ENCODE measurements at regions not wholly inside any gene's neighbourhood (a gene's known extent, or its start where the extent isn't known, plus 50 kb on each side); places are given as distances from the start of the nearest gene placed in this dataset.

DNA sequence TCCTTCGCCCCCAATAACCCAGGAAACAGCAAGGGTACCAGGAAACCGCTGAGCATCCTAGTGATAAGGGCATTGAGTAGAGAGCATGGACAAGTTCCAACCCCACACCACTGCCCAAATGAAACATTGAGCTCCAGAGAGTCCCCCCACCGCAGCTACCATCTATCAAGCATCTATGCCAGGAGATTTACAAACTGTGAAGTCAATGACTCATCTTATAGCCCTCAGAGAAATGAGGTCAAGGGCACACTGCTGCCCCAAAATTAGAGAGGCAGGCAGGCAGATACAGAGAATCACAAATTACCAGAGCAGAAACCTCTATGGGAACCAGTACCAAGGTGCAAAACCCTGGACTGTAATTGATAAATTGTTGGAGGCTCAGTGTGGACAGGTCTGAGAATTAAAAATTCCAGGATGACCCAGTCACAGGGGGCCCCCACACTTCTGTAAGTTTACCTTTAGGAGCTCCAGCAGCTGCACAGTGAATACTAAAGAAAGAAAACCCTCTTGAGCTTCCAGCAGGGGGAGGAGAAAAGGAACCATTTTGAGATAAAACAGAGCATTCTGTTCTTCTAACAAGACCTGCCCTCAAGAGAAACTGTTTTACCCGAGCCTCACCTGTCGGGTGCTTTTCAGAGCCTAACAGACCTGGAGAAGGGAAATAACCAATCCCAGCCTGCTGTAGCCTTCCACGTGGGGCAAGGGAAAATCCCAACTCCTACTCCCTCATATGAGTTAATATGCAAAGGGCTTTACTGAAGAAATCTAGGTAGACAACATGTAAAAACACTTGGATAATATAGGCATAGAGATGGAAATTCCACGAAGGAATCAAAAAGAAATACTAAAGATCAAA lies 118.0 kb upstream of the ARID1B start:
- no peak overlapping the region for H3K9ac ChIP-seq (ENCODE audit: low read length)
- H3K9me3 ChIP-seq (ENCODE audit: control insufficient read depth, low read depth, low read length), result no peaks in the 10 kb centered on the region
- no peaks in the 10 kb centered on the region for H3K36me3 ChIP-seq (ENCODE audit: control insufficient read depth, low read depth, low read length)
- H3K4me1 ChIP-seq (ENCODE audit: control insufficient read depth, low read depth, low read length), result peaks cover 33% of the 10 kb centered on the region
- H3K27ac ChIP-seq (ENCODE audit: low read length), result no peak overlapping the region
- no peak overlapping the region for H3K4me3 ChIP-seq (ENCODE audit: low read length)
- H3K27me3 ChIP-seq (ENCODE audit: control insufficient read depth, insufficient read depth, low read length), result no peaks in the 10 kb centered on the region

DNA sequence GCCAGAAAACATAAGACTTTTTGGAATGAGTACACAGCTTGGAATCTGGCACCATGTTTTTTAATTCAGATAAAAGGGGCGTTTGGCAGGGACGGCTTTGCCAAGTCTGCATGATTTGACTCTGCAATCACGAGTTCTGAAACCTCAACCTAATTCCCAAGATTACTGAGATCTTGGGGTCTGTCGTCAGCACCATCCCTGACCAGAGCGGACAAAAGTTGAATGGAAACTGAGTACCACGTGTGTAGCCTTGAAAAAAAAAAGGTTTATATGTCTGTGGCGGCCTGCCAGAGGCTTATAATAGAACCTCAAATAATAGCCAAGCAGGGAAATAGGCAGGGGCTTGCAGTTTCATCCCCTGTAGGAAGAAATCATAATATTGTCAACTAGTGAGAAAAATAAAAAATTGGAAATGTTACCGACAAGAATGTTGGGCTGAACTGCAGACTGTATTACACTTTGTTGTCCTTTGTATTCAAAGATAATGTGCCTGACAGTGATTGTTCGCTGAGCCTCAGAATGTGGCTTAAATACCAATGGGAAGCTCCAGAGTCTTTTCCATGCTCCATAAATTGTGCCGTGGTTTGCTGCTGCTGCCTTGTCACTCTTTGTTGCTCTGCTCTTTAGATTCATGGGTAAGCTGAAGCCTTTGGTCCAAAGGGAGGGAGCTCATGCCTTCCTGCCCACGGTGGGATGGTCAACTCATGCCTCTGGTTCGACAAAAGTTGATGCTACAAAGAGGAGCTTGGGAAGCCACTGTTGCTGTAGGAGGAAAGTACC lies 118.8 kb upstream of the ARID1B start:
- Histone ChIP-seq H3K9me3 (ENCODE audit: control insufficient read depth, low read depth, low read length) (no peaks in the 10 kb centered on the region), H3K4me1 (ENCODE audit: control insufficient read depth, low read depth, low read length) (peaks cover 35% of the 10 kb centered on the region), H3K9ac (ENCODE audit: low read length) (no peak overlapping the region), H3K36me3 (ENCODE audit: control insufficient read depth, low read depth, low read length) (no peaks in the 10 kb centered on the region), H3K4me3 (ENCODE audit: low read length) (no peak overlapping the region), H3K27me3 (ENCODE audit: control insufficient read depth, insufficient read depth, low read length) (no peaks in the 10 kb centered on the region), H3K27ac (ENCODE audit: low read length) (no peak overlapping the region)

DNA sequence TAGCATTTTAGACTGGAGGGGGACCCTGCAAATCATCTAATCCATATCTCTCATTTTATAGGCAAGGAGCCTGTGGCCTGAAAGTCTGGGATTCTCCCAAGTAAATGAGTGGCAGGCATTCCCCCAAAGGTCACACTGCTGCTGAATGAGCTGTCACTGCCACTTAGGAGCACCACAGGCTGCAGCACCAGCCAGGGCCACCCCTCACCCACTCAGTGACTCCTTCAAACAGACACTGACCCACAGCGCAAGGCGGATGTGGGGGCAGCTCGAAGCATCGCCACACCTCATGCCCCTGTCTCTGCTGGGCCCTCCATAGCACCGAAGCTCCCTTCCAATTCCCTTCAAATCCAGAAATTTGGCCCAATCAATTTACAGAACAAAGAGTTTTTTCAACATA lies 119.9 kb upstream of the ARID1B start:
- peaks cover 35% of the 10 kb centered on the region for H3K4me1 ChIP-seq (ENCODE audit: control insufficient read depth, low read depth, low read length)
- H3K4me3 ChIP-seq (ENCODE audit: low read length), result no peak overlapping the region
- H3K9ac ChIP-seq (ENCODE audit: low read length), result no peak overlapping the region
- H3K9me3 ChIP-seq (ENCODE audit: control insufficient read depth, low read depth, low read length), result no peaks in the 10 kb centered on the region
- H3K36me3 ChIP-seq (ENCODE audit: control insufficient read depth, low read depth, low read length), result no peaks in the 10 kb centered on the region
- no peak overlapping the region for H3K27ac ChIP-seq (ENCODE audit: low read length)
- H3K27me3 ChIP-seq (ENCODE audit: control insufficient read depth, insufficient read depth, low read length), result no peaks in the 10 kb centered on the region

DNA sequence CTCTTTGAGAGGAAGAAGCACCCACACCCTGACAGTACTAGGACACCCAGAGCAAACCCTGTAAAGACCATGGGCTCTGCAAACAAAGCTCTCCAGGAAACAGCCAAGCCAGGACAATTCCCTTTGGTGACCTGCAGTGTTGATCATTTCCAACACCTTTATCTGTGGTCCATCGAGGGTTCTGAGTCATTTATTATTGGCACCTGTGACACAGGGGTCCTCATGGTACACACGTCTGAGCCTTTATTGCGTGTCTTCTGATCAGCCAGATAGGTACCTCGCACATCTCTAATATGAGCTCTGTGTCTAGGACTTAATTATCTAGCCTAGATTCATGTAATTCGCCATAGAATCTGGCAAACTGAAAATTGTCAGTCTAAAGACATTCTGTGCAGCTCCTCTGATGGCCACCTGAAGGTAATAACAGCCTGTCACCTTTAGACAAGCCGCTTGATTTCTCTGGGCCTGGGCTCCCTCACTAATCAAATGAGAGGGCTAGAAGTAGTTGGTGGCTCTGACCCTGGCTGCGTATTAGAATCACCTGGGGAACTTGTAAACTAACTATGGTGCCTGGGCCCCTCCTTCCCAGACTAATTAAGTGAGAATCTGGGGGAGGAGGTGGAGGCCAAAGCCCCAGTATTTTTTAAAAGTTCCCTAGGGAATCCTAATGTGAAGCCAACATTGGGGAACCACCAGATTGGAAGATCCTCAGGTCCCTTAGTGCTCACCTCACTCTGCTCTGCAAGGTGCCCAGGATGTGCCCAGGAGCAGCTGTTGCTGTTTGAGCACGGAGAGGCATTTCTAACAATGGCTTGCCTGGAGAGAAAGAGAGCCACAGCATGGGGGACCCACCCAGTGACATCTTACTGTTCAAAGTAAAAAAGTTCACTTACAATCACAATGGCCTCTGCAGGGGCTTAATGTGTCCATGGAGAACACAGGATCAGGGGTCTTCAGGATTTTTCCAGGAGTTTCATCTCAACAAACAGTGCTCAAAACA lies 122.0 kb upstream of the ARID1B start:
- no peak overlapping the region for H3K4me3 ChIP-seq (ENCODE audit: low read length)
- no peaks in the 10 kb centered on the region for H3K27me3 ChIP-seq (ENCODE audit: control insufficient read depth, insufficient read depth, low read length)
- H3K9me3 ChIP-seq (ENCODE audit: control insufficient read depth, low read depth, low read length), result no peaks in the 10 kb centered on the region
- H3K9ac ChIP-seq (ENCODE audit: low read length), result no peak overlapping the region
- no peaks in the 10 kb centered on the region for H3K36me3 ChIP-seq (ENCODE audit: control insufficient read depth, low read depth, low read length)
- H3K27ac ChIP-seq (ENCODE audit: low read length), result no peak overlapping the region
- H3K4me1 ChIP-seq (ENCODE audit: control insufficient read depth, low read depth, low read length), result peaks cover 35% of the 10 kb centered on the region

GRCh38 chr6:156652231-156652750 lies 124.9 kb upstream of the ARID1B start:
- H3K27ac ChIP-seq (ENCODE audit: low read length), result no peak overlapping the region
- peaks cover 19% of the 10 kb centered on the region for H3K4me1 ChIP-seq (ENCODE audit: control insufficient read depth, low read depth, low read length)
- no peaks in the 10 kb centered on the region for H3K9me3 ChIP-seq (ENCODE audit: control insufficient read depth, low read depth, low read length)
- no peaks in the 10 kb centered on the region for H3K36me3 ChIP-seq (ENCODE audit: control insufficient read depth, low read depth, low read length)
- H3K9ac ChIP-seq (ENCODE audit: low read length), result no peak overlapping the region
- no peaks in the 10 kb centered on the region for H3K27me3 ChIP-seq (ENCODE audit: control insufficient read depth, insufficient read depth, low read length)
- no peak overlapping the region for H3K4me3 ChIP-seq (ENCODE audit: low read length)

- Histone ChIP-seq H3K4me3 (ENCODE audit: low read length) (no peak overlapping the region), H3K27ac (ENCODE audit: low read length) (no peak overlapping the region), H3K27me3 (ENCODE audit: control insufficient read depth, insufficient read depth, low read length) (no peaks in the 10 kb centered on the region), H3K9me3 (ENCODE audit: control insufficient read depth, low read depth, low read length) (no peaks in the 10 kb centered on the region), H3K9ac (ENCODE audit: low read length) (no peak overlapping the region), H3K36me3 (ENCODE audit: control insufficient read depth, low read depth, low read length) (no peaks in the 10 kb centered on the region), H3K4me1 (ENCODE audit: control insufficient read depth, low read depth, low read length) (peaks cover 14% of the 10 kb centered on the region)
Observed at GRCh38 chr6:156651486-156651885, 125.7 kb upstream of the ARID1B start.

DNA sequence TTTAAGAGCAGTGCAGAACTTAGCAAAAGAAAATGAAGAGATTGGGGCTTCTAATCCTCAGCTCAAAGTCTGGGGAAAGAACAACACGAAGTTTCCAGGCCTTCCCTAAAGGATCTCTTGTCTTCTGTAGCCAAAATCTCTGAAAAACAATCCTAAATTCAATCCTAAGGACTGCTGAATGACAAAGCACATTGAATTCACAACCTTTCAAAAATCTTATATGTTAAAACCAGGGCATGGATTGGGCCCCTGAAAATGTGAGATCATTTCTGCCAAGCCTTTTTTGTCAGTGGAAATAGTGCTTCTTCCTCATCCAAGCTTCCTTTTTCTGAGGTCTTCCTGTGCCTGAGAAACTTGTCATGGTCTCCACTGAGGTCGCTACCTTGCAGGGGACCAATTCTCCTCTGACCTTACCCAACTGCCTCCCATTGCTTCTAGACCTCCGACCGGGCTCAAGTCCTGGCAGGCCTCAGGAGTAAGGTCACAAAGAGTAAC lies 126.2 kb upstream of the ARID1B start:
- no peak overlapping the region for H3K4me3 ChIP-seq (ENCODE audit: low read length)
- H3K27me3 ChIP-seq (ENCODE audit: control insufficient read depth, insufficient read depth, low read length), result no peaks in the 10 kb centered on the region
- H3K9me3 ChIP-seq (ENCODE audit: control insufficient read depth, low read depth, low read length), result no peaks in the 10 kb centered on the region
- H3K9ac ChIP-seq (ENCODE audit: low read length), result no peak overlapping the region
- peaks cover 14% of the 10 kb centered on the region for H3K4me1 ChIP-seq (ENCODE audit: control insufficient read depth, low read depth, low read length)
- no peaks in the 10 kb centered on the region for H3K36me3 ChIP-seq (ENCODE audit: control insufficient read depth, low read depth, low read length)
- no peak overlapping the region for H3K27ac ChIP-seq (ENCODE audit: low read length)

- Histone ChIP-seq H3K4me1 (ENCODE audit: control insufficient read depth, low read depth, low read length) (no peaks in the 10 kb centered on the region), H3K4me3 (ENCODE audit: low read length) (no peak overlapping the region), H3K9ac (ENCODE audit: low read length) (no peak overlapping the region), H3K9me3 (ENCODE audit: control insufficient read depth, low read depth, low read length) (no peaks in the 10 kb centered on the region), H3K27ac (ENCODE audit: low read length) (no peak overlapping the region), H3K36me3 (ENCODE audit: control insufficient read depth, low read depth, low read length) (no peaks in the 10 kb centered on the region), H3K27me3 (ENCODE audit: control insufficient read depth, insufficient read depth, low read length) (no peaks in the 10 kb centered on the region)
Observed at GRCh38 chr6:156648616-156649015, 128.6 kb upstream of the ARID1B start.

DNA sequence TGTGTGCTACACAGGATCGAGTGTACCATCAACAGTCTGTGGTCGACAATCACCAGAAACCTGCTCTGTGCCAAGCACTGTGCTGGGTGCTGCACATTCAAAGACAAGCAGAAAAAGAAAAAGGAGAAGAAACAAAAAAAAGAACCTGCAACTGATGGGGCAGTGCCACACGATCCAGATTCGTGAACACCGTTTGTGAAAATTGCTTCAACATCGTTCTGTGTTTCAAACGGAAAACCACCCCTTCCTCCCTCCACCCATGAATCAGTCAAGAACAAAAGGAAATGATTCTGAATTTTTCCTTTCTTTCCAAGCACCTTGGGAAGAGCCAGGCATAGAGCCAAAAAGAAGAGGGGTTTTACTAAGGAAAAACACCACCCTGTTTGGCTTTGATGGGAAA lies 129.2 kb upstream of the ARID1B start:
- Histone ChIP-seq H3K9ac (ENCODE audit: low read length) (no peak overlapping the region), H3K27ac (ENCODE audit: low read length) (no peak overlapping the region), H3K9me3 (ENCODE audit: control insufficient read depth, low read depth, low read length) (no peaks in the 10 kb centered on the region), H3K4me3 (ENCODE audit: low read length) (no peak overlapping the region), H3K36me3 (ENCODE audit: control insufficient read depth, low read depth, low read length) (no peaks in the 10 kb centered on the region), H3K27me3 (ENCODE audit: control insufficient read depth, insufficient read depth, low read length) (no peaks in the 10 kb centered on the region), H3K4me1 (ENCODE audit: control insufficient read depth, low read depth, low read length) (no peaks in the 10 kb centered on the region)

DNA sequence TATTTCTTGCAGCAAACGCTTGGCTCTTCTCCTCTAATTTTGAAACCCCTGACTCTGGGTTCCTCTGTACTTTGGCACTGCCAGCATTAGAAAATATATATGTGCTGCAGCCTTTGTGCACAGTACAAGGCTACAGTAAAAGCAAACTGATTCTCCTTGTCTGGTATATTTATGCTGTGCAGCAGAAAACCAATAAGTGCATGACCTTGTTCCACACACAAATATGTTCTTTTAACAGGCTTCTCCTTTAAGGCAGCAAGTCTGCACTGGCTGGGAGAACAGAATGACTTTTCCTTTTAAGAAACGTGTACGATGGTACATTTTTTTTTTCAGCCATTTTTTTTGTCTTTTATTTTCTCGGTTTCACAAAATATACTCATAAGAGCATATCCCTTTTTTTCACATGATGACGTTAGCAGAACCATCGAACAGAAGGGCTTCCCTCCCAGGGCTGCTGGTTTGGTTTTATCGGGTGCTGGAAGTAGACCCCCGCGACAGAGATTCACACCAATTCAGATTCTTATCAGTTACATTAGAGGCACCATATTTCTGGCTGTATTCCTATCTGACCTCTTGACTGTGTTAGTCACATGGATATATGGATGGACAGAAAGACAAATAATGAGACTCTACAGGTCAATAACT lies 129.9 kb upstream of the ARID1B start:
- H3K27ac ChIP-seq (ENCODE audit: low read length), result no peak overlapping the region
- H3K4me3 ChIP-seq (ENCODE audit: low read length), result no peak overlapping the region
- H3K4me1 ChIP-seq (ENCODE audit: control insufficient read depth, low read depth, low read length), result no peaks in the 10 kb centered on the region
- no peaks in the 10 kb centered on the region for H3K27me3 ChIP-seq (ENCODE audit: control insufficient read depth, insufficient read depth, low read length)
- no peaks in the 10 kb centered on the region for H3K9me3 ChIP-seq (ENCODE audit: control insufficient read depth, low read depth, low read length)
- no peaks in the 10 kb centered on the region for H3K36me3 ChIP-seq (ENCODE audit: control insufficient read depth, low read depth, low read length)
- no peak overlapping the region for H3K9ac ChIP-seq (ENCODE audit: low read length)

Data from iPS-18a (cell line).